H9 (cell line): ENCODE measurements at regions not wholly inside any gene's neighbourhood (a gene's known extent, or its start where the extent isn't known, plus 50 kb on each side); places are given as distances from the start of the nearest gene placed in this dataset.

Experiments
- DNase-seq: peaks from one replicate; pipeline ENCODE4 v3.0.0-alpha.2; 2017
- H2AFZ ChIP-seq: one replicate; pipeline ENCODE4 v1.6.1; 2013; ENCODE audit warnings: mild to moderate bottlenecking, low read length, control low read depth, moderate library complexity
- H2AK5ac ChIP-seq: 2 replicates; pipeline ENCODE4 v1.6.1; 2013; ENCODE audit warnings: low read length, control low read depth, mixed read lengths; ENCODE audit not compliant: insufficient read length
- H2BK120ac ChIP-seq: one replicate; pipeline ENCODE4 v1.6.1; 2013; ENCODE audit warnings: low read depth, mild to moderate bottlenecking, low read length, control low read depth, inconsistent platforms; ENCODE audit not compliant: poor library complexity, severe bottlenecking
- H2BK12ac ChIP-seq: 2 replicates; pipeline ENCODE4 v1.6.1; 2013; ENCODE audit warnings: low read length, control low read depth, mixed read lengths, low read depth; ENCODE audit not compliant: insufficient read length
- H2BK15ac ChIP-seq: 2 replicates; pipeline ENCODE4 v1.6.1; 2013; ENCODE audit warnings: low read depth, low read length, control low read depth
- H2BK20ac ChIP-seq: one replicate; pipeline ENCODE4 v1.6.1; 2013; ENCODE audit warnings: low read depth, mild to moderate bottlenecking, low read length, control low read depth, inconsistent platforms; ENCODE audit not compliant: poor library complexity, severe bottlenecking
- H2BK5ac ChIP-seq: 2 replicates; pipeline ENCODE4 v1.6.1; 2013; ENCODE audit warnings: low read length, control low read depth, mixed read lengths; ENCODE audit not compliant: insufficient read length
- H3K14ac ChIP-seq: 2 replicates; pipeline ENCODE4 v1.6.1; 2013; ENCODE audit warnings: low read length, control low read depth; ENCODE audit not compliant: insufficient read depth
- H3K18ac ChIP-seq: 2 replicates; pipeline ENCODE4 v1.6.1; 2013; ENCODE audit warnings: low read depth, mild to moderate bottlenecking, mixed read lengths, low read length, control low read depth; ENCODE audit not compliant: insufficient read length
- H3K23ac ChIP-seq: 2 replicates; pipeline ENCODE4 v1.6.1; 2013; ENCODE audit warnings: low read length, control low read depth, mixed read lengths, low read depth; ENCODE audit not compliant: insufficient read length
- H3K23me2 ChIP-seq: 2 replicates; pipeline ENCODE4 v1.6.1; 2013; ENCODE audit warnings: low read depth, mild to moderate bottlenecking, mixed read lengths, low read length, control low read depth; ENCODE audit not compliant: insufficient read length, poor library complexity, severe bottlenecking
- H3K27ac ChIP-seq: 2 replicates; pipeline ENCODE4 v1.5.1; 2013; ENCODE audit warnings: low read length, control low read depth, mixed read lengths, low read depth; ENCODE audit not compliant: insufficient read length
- H3K27me3 ChIP-seq: 2 replicates; pipeline ENCODE4 v1.6.1; 2013; ENCODE audit warnings: low read length, control low read depth, inconsistent platforms; ENCODE audit not compliant: insufficient read depth
- H3K4ac ChIP-seq: 2 replicates; pipeline ENCODE4 v1.6.1; 2013; ENCODE audit warnings: low read depth, mild to moderate bottlenecking, control low read depth, inconsistent platforms, low read length, moderate library complexity
- H3K4me1 ChIP-seq: 2 replicates; pipeline ENCODE4 v1.6.1; 2013; ENCODE audit warnings: low read length, control low read depth, inconsistent platforms; ENCODE audit not compliant: insufficient read depth
- H3K4me2 ChIP-seq: 2 replicates; pipeline ENCODE4 v1.6.1; 2013; ENCODE audit warnings: low read length, control low read depth, mixed read lengths; ENCODE audit not compliant: insufficient read length, insufficient read depth
- H3K56ac ChIP-seq: 2 replicates; pipeline ENCODE4 v1.6.1; 2013; ENCODE audit warnings: low read depth, mild to moderate bottlenecking, mixed read lengths, low read length, control low read depth; ENCODE audit not compliant: insufficient read length
- H3K79me1 ChIP-seq: 2 replicates; pipeline ENCODE4 v1.6.1; 2013; ENCODE audit warnings: low read depth, mild to moderate bottlenecking, moderate library complexity, low read length, control low read depth, inconsistent platforms; ENCODE audit not compliant: insufficient read depth, poor library complexity, severe bottlenecking
- H3K79me2 ChIP-seq: 2 replicates; pipeline ENCODE4 v1.6.1; 2013; ENCODE audit warnings: low read length, control low read depth, inconsistent platforms; ENCODE audit not compliant: insufficient read depth
- H3K9ac ChIP-seq: 2 replicates; pipeline ENCODE4 v1.6.1; 2013; ENCODE audit warnings: low read length, control low read depth, mixed read lengths; ENCODE audit not compliant: insufficient read length; ENCODE audit errors: extremely low read depth
- H3K9me3 ChIP-seq: one replicate; pipeline ENCODE4 v1.6.1; 2013; ENCODE audit warnings: low read depth, low read length, inconsistent platforms; ENCODE audit not compliant: control insufficient read depth
- H3T11ph ChIP-seq: one replicate; pipeline ENCODE4 v1.6.1; 2013; ENCODE audit warnings: mild to moderate bottlenecking, low read length, control low read depth, inconsistent platforms
- H4K20me1 ChIP-seq: one replicate; pipeline ENCODE4 v1.6.1; 2013; ENCODE audit not compliant: control insufficient read depth, insufficient read length, insufficient read depth
- H4K5ac ChIP-seq: 2 replicates; pipeline ENCODE4 v1.6.1; 2013; ENCODE audit warnings: low read depth, mild to moderate bottlenecking, mixed read lengths, low read length, control low read depth; ENCODE audit not compliant: insufficient read length
- H4K8ac ChIP-seq: replicated peaks from 2 replicates; pipeline ENCODE4 v1.6.1; 2013; ENCODE audit warnings: low read length, control low read depth, mixed read lengths, low read depth; ENCODE audit not compliant: insufficient read length
- H4K91ac ChIP-seq: 2 replicates; pipeline ENCODE4 v1.6.1; 2013; ENCODE audit warnings: low read depth, mild to moderate bottlenecking, moderate library complexity, mixed read lengths, low read length, control low read depth; ENCODE audit not compliant: insufficient read length
- H3K27ac Mint-ChIP-seq, 3 experiments: 2 replicates in 2 of 3; 3 replicates in 1 of 3; pipeline ENCODE4 v1.8.0; 2020 to 2021; ENCODE audit warnings: mixed read lengths in 3 of 3, mild to moderate bottlenecking in 1 of 3, moderate library complexity in 1 of 3
- H3K27me3 Mint-ChIP-seq: 2 replicates; pipeline ENCODE4 v1.8.0; 2021; ENCODE audit warnings: low read depth, mild to moderate bottlenecking, moderate library complexity, mixed read lengths
- H3K36me3 Mint-ChIP-seq, 3 experiments: 2 replicates in 2 of 3; 3 replicates in 1 of 3; pipeline ENCODE4 v1.8.0; 2020 to 2021; ENCODE audit warnings: low read depth in 3 of 3, mixed read lengths in 3 of 3; ENCODE audit not compliant: insufficient read depth in 1 of 3
- H3K4me1 Mint-ChIP-seq, 2 experiments: 2 replicates each; pipeline ENCODE4 v1.8.0; 2020; ENCODE audit warnings: mixed read lengths in 2 of 2
- H3K4me3 Mint-ChIP-seq, 2 experiments: 2 replicates in 1 of 2; 3 replicates in 1 of 2; pipeline ENCODE4 v1.8.0; 2020 to 2021; ENCODE audit warnings: mild to moderate bottlenecking in 2 of 2, mixed read lengths in 2 of 2, moderate library complexity in 1 of 2
- H3K9me3 Mint-ChIP-seq, 2 experiments: 2 replicates in 1 of 2; 3 replicates in 1 of 2; pipeline ENCODE4 v1.8.0; 2020; ENCODE audit warnings: mild to moderate bottlenecking in 2 of 2, mixed read lengths in 2 of 2, moderate library complexity in 1 of 2
- WGBS: extraction: QIAGEN DNeasy Blood & Tissue Kit; methylation state at CpG from one replicate; pipeline ENCODE4 v1.1.7; 2013; ENCODE audit warnings: missing lambda C conversion rate, low lambda C conversion rate, mixed read lengths; ENCODE audit not compliant: insufficient read length; ENCODE audit errors: extremely low coverage; 5-methylcytosine and 5-hydroxymethylcytosine counted together
- TF ChIP-seq, protein P1 (sequence below): fragments of 200-600 bp; sonication (generic); conservative IDR thresholded peaks from 3 replicates; pipeline ENCODE4 v1.8.0; 2021; ENCODE audit warnings: antibody characterized with exemption, mild to moderate bottlenecking

DNA sequence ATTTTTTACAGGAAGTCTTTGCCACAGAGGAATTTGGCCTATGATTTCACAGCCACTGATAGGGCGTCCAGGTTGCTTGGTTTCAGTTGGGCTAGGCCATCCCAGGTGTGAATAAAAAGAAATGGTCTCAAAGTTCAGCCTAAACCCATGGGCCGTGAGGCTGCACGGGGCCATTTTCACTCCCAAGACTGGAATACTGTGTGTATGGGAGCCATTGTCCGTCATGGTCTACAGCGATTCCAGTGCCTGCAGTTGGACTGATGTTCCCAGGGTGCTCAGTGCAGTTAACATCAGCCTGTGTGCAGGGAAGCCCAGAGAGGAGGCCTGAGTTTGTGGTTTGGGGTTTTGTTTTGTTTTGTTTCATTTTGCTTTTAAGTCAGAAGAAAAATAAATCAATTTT is 133.2 kb downstream of the ADSS2 start:
- Histone ChIP-seq H3K27ac (no peak overlapping the region), H2BK20ac (no peak overlapping the region), H3K23ac (no peak overlapping the region), H2BK5ac (no peak overlapping the region), H3K9ac (no peak overlapping the region), H3K4ac (no peak overlapping the region), H2BK12ac (peak overlapping the region; percentile 89), H3K18ac (no peak overlapping the region), H2BK15ac (no peak overlapping the region), H2BK120ac (no peak overlapping the region), H2AFZ (no peak overlapping the region), H3K14ac (no peak overlapping the region), H3K27me3 (no peaks in the 10 kb centered on the region), H3K79me1 (no peaks in the 10 kb centered on the region), H3K4me2 (no peak overlapping the region), H3K9me3 (no peaks in the 10 kb centered on the region), H3K4me1 (peaks cover 2% of the 10 kb centered on the region; the same call in 1 of the 2 replicates), H4K8ac (no peak overlapping the region), H4K5ac (no peak overlapping the region), H2AK5ac (no peak overlapping the region), H3T11ph (no peak overlapping the region), H4K20me1 (no peaks in the 10 kb centered on the region), H4K91ac (no peak overlapping the region), H3K56ac (no peak overlapping the region), H3K79me2 (no peaks in the 10 kb centered on the region; the same call in 1 of the 2 replicates), H3K23me2 (no peaks in the 10 kb centered on the region)
- Mint-ChIP-seq H3K9me3 (peaks cover 0 to 3% of the 10 kb centered on the region in 2 experiments; a peak in 1 of 5 replicates), H3K27me3 (no peaks in the 10 kb centered on the region), H3K4me1 (peaks cover 11 to 13% of the 10 kb centered on the region in 2 experiments), H3K27ac (peak overlapping the region in 1 of 3 experiments; percentile 64; a peak in 2 of 7 replicates), H3K4me3 (no peak overlapping the region), H3K36me3 (peaks cover 0 to 5% (median 0%) of the 10 kb centered on the region in 3 experiments; a peak in 1 of 7 replicates)
- no peak for DNase-seq
- no CpG with 5 or more reads among the region's 5 CpGs for WGBS
- TF ChIP-seq, protein P1, sequence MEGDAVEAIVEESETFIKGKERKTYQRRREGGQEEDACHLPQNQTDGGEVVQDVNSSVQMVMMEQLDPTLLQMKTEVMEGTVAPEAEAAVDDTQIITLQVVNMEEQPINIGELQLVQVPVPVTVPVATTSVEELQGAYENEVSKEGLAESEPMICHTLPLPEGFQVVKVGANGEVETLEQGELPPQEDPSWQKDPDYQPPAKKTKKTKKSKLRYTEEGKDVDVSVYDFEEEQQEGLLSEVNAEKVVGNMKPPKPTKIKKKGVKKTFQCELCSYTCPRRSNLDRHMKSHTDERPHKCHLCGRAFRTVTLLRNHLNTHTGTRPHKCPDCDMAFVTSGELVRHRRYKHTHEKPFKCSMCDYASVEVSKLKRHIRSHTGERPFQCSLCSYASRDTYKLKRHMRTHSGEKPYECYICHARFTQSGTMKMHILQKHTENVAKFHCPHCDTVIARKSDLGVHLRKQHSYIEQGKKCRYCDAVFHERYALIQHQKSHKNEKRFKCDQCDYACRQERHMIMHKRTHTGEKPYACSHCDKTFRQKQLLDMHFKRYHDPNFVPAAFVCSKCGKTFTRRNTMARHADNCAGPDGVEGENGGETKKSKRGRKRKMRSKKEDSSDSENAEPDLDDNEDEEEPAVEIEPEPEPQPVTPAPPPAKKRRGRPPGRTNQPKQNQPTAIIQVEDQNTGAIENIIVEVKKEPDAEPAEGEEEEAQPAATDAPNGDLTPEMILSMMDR = no peak
